NCI-H2107 treated with DMSO at 0.1 percent for 48 hours (cell line): ENCODE measurements at regions not wholly inside any gene's neighbourhood (a gene's known extent, or its start where the extent isn't known, plus 50 kb on each side); places are given as distances from the start of the nearest gene placed in this dataset.

Experiments
- DNase-seq: peaks from one replicate; lab custom pipeline; 2025; ENCODE audit not compliant: unreplicated experiment; lab: John Stamatoyannopoulos, UW

- no peak for DNase-seq
These were observed 502.3 kb upstream of the HS6ST1 start for GRCh38 chr2:128821010-128821409.

GRCh38 chr2:128832946-128833663 is 514.4 kb upstream of the HS6ST1 start:
- peak; percentile 55 for DNase-seq

- no peak for DNase-seq
These were observed 515.0 kb upstream of the HS6ST1 start for GRCh38 chr2:128833664-128834027.

GRCh38 chr2:128834207-128834879 is 515.7 kb upstream of the HS6ST1 start:
- peak; percentile 27 for DNase-seq

- no peak for DNase-seq
These were observed 516.2 kb upstream of the HS6ST1 start for GRCh38 chr2:128834880-128835252.

- no peak for DNase-seq
These were observed 516.7 kb upstream of the HS6ST1 start for GRCh38 chr2:128835342-128835855.

- DNase-seq, result no peak
These were observed 517.3 kb upstream of the HS6ST1 start for GRCh38 chr2:128835974-128836373.

GRCh38 chr2:128836559-128837100 is 518.0 kb upstream of the HS6ST1 start:
- DNase-seq, result no peak

GRCh38 chr2:128838244-128838643 is 519.6 kb upstream of the HS6ST1 start:
- no peak for DNase-seq

GRCh38 chr2:128841803-128842202 is 523.1 kb upstream of the HS6ST1 start:
- no peak for DNase-seq

- DNase-seq, result no peak
These were observed 548.6 kb upstream of the HS6ST1 start for GRCh38 chr2:128867311-128867710.

- no peak for DNase-seq
These were observed 549.4 kb upstream of the HS6ST1 start for GRCh38 chr2:128867936-128868636.

GRCh38 chr2:128868686-128869551 is 550.3 kb upstream of the HS6ST1 start:
- no peak for DNase-seq

- DNase-seq, result no peak
These were observed 555.9 kb upstream of the HS6ST1 start for GRCh38 chr2:128874608-128875007.

GRCh38 chr2:128876986-128877983 is 558.6 kb upstream of the HS6ST1 start:
- no peak for DNase-seq

GRCh38 chr2:128879161-128879560 is 560.5 kb upstream of the HS6ST1 start:
- DNase-seq, result no peak

GRCh38 chr2:128894896-128895295 is 576.2 kb upstream of the HS6ST1 start:
- DNase-seq, result no peak

GRCh38 chr2:128901572-128902391 is 583.1 kb upstream of the HS6ST1 start:
- no peak for DNase-seq

GRCh38 chr2:128903637-128904036 is 585.0 kb upstream of the HS6ST1 start:
- no peak for DNase-seq
